Keratinocyte (primary cell): ENCODE measurements at regions not wholly inside any gene's neighbourhood (a gene's known extent, or its start where the extent isn't known, plus 50 kb on each side); places are given as distances from the start of the nearest gene placed in this dataset.

Experiments used
- DNase-seq: peaks from one replicate; pipeline ENCODE4 v3.0.0-alpha.2; 2011; ENCODE audit warnings: low read depth, missing footprints, low spot score
- FAIRE-seq: peaks from 2 replicates; lab custom pipeline; 2011; peaks lifted over from hg19 to GRCh38; lab: Jason Lieb, UNC
- H2AFZ ChIP-seq: 2 replicates; pipeline ENCODE4 v1.6.0; 2012; ENCODE audit warnings: low read length, control low read depth, inconsistent platforms; ENCODE audit not compliant: control insufficient read depth
- H3K27ac ChIP-seq: 2 replicates; pipeline ENCODE4 v1.5.1; 2011; ENCODE audit warnings: low read length; ENCODE audit not compliant: control insufficient read depth, insufficient read depth
- H3K27me3 ChIP-seq: 3 replicates; pipeline ENCODE4 v1.6.0; 2011; ENCODE audit warnings: low read length; ENCODE audit not compliant: control insufficient read depth, insufficient read depth; ENCODE audit errors: extremely low read depth
- H3K36me3 ChIP-seq, 2 experiments: 2 replicates in 1 of 2; 3 replicates in 1 of 2; pipeline ENCODE4 v1.5.1; 2011; ENCODE audit warnings: low read length in 2 of 2, mild to moderate bottlenecking in 1 of 2; ENCODE audit not compliant: control insufficient read depth in 2 of 2, insufficient read depth in 2 of 2; ENCODE audit errors: extremely low read depth in 1 of 2
- H3K4me1 ChIP-seq: 3 replicates; pipeline ENCODE4 v1.5.1; 2011; ENCODE audit warnings: low read length; ENCODE audit not compliant: control insufficient read depth, insufficient read depth; ENCODE audit errors: extremely low read depth
- H3K4me2 ChIP-seq: 3 replicates; pipeline ENCODE4 v1.6.0; 2011; ENCODE audit warnings: low read depth, low read length; ENCODE audit not compliant: control insufficient read depth, insufficient read depth; ENCODE audit errors: extremely low read depth
- H3K4me3 ChIP-seq, 3 experiments: fragments of 200-600 bp in 1 of 3; sonication (generic) in 1 of 3; 2 replicates in 2 of 3; 3 replicates in 1 of 3; pipeline ENCODE4 v1.5.1; 2011 to 2016; ENCODE audit warnings: low read length in 3 of 3, mild to moderate bottlenecking in 3 of 3, control low read depth in 2 of 3, inconsistent platforms in 1 of 3, low read depth in 1 of 3, mixed read lengths in 1 of 3, mixed run types in 1 of 3, moderate library complexity in 1 of 3; ENCODE audit not compliant: control insufficient read depth in 2 of 3, insufficient read depth in 2 of 3; ENCODE audit errors: extremely low read depth in 1 of 3
- H3K79me2 ChIP-seq: 2 replicates; pipeline ENCODE4 v1.6.0; 2012; ENCODE audit warnings: low read length; ENCODE audit not compliant: control insufficient read depth, insufficient read depth
- H3K9ac ChIP-seq: 3 replicates; pipeline ENCODE4 v1.6.0; 2011; ENCODE audit warnings: low read length; ENCODE audit not compliant: control insufficient read depth, insufficient read depth; ENCODE audit errors: extremely low read depth
- H3K9me1 ChIP-seq: 3 replicates; pipeline ENCODE4 v1.6.0; 2011; ENCODE audit warnings: low read length; ENCODE audit not compliant: control insufficient read depth, insufficient read depth; ENCODE audit errors: extremely low read depth
- H3K9me3 ChIP-seq: 2 replicates; pipeline ENCODE4 v1.5.1; 2012; ENCODE audit warnings: low read depth, low read length; ENCODE audit not compliant: control insufficient read depth
- H4K20me1 ChIP-seq: 3 replicates; pipeline ENCODE4 v1.6.0; 2011; ENCODE audit warnings: low read length; ENCODE audit not compliant: control insufficient read depth, insufficient read depth; ENCODE audit errors: extremely low read depth
- EZH2 ChIP-seq: IDR thresholded peaks from one replicate; pipeline ENCODE4 v1.6.1; 2012; ENCODE audit warnings: inconsistent platforms, mild to moderate bottlenecking, low read length, moderate library complexity
- dilution Hi-C: fragments of 300-500 bp; cut with MboI; formaldehyde crosslinking; loops from one replicate; pipeline ENCODE4 v1.7.0; 2020; ENCODE audit warnings: low sequenced_read_pairs; ENCODE audit not compliant: extremely low pct_ligation_motif_present
- TF ChIP-seq, protein P1 (sequence below), 3 experiments: IDR thresholded peaks in 1 of 3; conservative IDR thresholded peaks in 1 of 3; optimal IDR thresholded peaks in 1 of 3; 2 replicates in 2 of 3; 3 replicates in 1 of 3; pipeline versions ENCODE3 to v1.5.1; 2011; ENCODE audit warnings: low read length in 3 of 3, mild to moderate bottlenecking in 3 of 3, moderate library complexity in 2 of 3, control low read depth in 1 of 3, inconsistent platforms in 1 of 3; ENCODE audit not compliant: insufficient read depth in 2 of 3; ENCODE audit errors: extremely low read depth in 1 of 3

DNA sequence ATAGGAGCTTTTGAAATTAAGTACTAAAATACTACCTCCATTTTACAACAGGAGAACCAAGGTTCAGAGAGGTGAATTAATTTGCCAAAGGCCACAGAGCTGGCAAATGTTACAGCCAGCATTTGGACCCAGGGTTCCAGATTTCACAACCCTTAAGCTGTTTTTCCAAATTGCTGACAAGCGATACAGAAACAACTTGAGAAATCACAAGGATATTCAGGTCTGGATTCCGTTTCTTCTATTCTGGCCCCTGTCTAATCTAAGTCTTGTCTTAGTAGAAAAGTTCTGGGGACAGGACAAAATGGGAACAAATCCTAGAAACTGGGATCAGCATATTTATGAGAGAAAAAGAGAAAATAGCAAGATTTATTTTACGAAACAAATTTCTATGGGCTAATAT is 103.1 kb upstream of the PRLR start:
- H3K4me3 ChIP-seq = no peak overlapping the region
- H3K36me3 ChIP-seq = no peaks in the 10 kb centered on the region
- H3K9me1 ChIP-seq = no peaks in the 10 kb centered on the region
- no peak for TF ChIP-seq EZH2
- TF ChIP-seq, protein P1, sequence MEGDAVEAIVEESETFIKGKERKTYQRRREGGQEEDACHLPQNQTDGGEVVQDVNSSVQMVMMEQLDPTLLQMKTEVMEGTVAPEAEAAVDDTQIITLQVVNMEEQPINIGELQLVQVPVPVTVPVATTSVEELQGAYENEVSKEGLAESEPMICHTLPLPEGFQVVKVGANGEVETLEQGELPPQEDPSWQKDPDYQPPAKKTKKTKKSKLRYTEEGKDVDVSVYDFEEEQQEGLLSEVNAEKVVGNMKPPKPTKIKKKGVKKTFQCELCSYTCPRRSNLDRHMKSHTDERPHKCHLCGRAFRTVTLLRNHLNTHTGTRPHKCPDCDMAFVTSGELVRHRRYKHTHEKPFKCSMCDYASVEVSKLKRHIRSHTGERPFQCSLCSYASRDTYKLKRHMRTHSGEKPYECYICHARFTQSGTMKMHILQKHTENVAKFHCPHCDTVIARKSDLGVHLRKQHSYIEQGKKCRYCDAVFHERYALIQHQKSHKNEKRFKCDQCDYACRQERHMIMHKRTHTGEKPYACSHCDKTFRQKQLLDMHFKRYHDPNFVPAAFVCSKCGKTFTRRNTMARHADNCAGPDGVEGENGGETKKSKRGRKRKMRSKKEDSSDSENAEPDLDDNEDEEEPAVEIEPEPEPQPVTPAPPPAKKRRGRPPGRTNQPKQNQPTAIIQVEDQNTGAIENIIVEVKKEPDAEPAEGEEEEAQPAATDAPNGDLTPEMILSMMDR (optimal IDR thresholded peaks at IDR 0.05 in 1 of 3, IDR thresholded peaks at IDR 0.05 in 1 of 3, conservative IDR thresholded peaks at IDR 0.05 in 1 of 3; ENCODE audit: extremely low read depth in 1 of 3, insufficient read depth in 2 of 3, low read length in 3 of 3) = no peak
- H3K9ac ChIP-seq = no peak overlapping the region
- DNase-seq = no peak
- no peak for FAIRE-seq
- no peaks in the 10 kb centered on the region for H3K9me3 ChIP-seq
- no peaks in the 10 kb centered on the region for H4K20me1 ChIP-seq
- H3K4me1 ChIP-seq = no peaks in the 10 kb centered on the region
- H3K79me2 ChIP-seq = no peaks in the 10 kb centered on the region
- dilution Hi-C loops = no loop called here
- no peak overlapping the region for H3K27ac ChIP-seq
- H3K4me2 ChIP-seq = no peak overlapping the region
- no peak overlapping the region for H2AFZ ChIP-seq
- H3K27me3 ChIP-seq = no peaks in the 10 kb centered on the region

DNA sequence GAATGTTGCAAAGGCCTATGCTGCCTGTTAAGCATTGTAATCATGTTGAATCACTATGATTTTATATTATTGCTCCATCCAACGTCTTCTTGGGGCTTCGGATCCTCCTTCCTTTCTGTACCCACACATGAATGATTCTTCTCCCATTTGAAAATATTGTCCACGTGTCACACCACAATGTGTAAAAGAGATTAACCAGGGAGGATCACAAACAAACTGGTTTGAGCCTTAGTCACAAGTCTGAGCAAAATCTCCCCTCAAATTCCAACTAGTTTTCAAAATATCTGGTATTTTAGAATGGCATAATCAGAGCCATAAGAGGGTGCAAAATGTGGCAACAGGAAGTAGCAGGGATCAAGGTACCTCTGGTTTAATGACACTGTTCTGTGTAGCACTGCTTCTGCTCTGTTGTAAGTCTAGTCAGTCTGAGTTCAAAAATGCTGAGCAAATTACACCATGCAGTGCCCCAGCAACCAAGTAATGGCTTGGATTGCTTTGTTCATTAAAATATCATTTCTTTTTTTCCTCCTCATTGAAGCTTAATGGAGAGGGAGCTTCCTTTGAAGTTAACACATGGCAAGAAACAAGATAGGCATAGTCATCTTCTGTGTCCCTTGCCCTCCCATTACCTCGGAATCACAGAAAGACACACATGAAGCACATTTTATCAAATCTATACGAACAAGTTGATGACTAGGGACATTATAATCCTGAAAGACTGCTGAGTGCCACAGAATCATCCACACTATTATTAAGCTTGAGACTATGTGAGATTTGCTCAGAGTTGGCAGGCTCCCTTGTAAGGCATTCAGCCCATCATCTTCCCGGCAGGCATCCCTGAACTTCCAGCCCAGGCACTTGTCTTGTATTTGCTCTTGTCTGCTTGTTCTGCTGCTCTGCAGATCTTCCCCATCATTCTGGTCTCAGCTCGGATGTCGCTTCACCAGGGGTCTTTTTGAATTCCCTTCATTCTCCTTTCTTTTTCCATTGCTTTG is 102.0 kb upstream of the PRLR start:
- no peaks in the 10 kb centered on the region for H3K9me3 ChIP-seq
- DNase-seq (no peak), FAIRE-seq (no peak)
- H3K9ac ChIP-seq = no peak overlapping the region
- no peaks in the 10 kb centered on the region for H3K79me2 ChIP-seq
- dilution Hi-C loops = no loop called here
- H3K27me3 ChIP-seq = no peaks in the 10 kb centered on the region
- no peaks in the 10 kb centered on the region for H3K9me1 ChIP-seq
- no peaks in the 10 kb centered on the region for H3K4me1 ChIP-seq
- no peak overlapping the region for H3K4me3 ChIP-seq
- no peak overlapping the region for H2AFZ ChIP-seq
- no peak for TF ChIP-seq EZH2
- TF ChIP-seq, protein P1 (optimal IDR thresholded peaks at IDR 0.05 in 1 of 3, IDR thresholded peaks at IDR 0.05 in 1 of 3, conservative IDR thresholded peaks at IDR 0.05 in 1 of 3; ENCODE audit: extremely low read depth in 1 of 3, insufficient read depth in 2 of 3, low read length in 3 of 3) = no peak
- H3K36me3 ChIP-seq = no peaks in the 10 kb centered on the region
- no peak overlapping the region for H3K27ac ChIP-seq
- H3K4me2 ChIP-seq = no peak overlapping the region
- no peaks in the 10 kb centered on the region for H4K20me1 ChIP-seq
